HG03354 (cell line): ENCODE measurements at regions not wholly inside any gene's neighbourhood (a gene's known extent, or its start where the extent isn't known, plus 50 kb on each side); places are given as distances from the start of the nearest gene placed in this dataset.

Experiments
- ATAC-seq: cut with Tn5 transposase; IDR thresholded peaks from one replicate; pipeline ENCODE4 v1.9.1; 2021; ENCODE audit warnings: mild to moderate bottlenecking; ENCODE audit not compliant: unreplicated experiment, poor library complexity, severe bottlenecking

GRCh38 chr14:84397631-84398030 is 1132.3 kb upstream of the FLRT2 start:
- no peak for ATAC-seq

- no peak for ATAC-seq
Observed at GRCh38 chr14:84399296-84399910, 1130.5 kb upstream of the FLRT2 start.

- ATAC-seq: no peak
Observed at GRCh38 chr14:84401631-84402030, 1128.3 kb upstream of the FLRT2 start.

- no peak for ATAC-seq
Observed at GRCh38 chr14:84403585-84403984, 1126.4 kb upstream of the FLRT2 start.

GRCh38 chr14:84404246-84404645 is 1125.7 kb upstream of the FLRT2 start:
- ATAC-seq: no peak

GRCh38 chr14:84409435-84409834 is 1120.5 kb upstream of the FLRT2 start:
- ATAC-seq: no peak

GRCh38 chr14:84410344-84410743 is 1119.6 kb upstream of the FLRT2 start:
- ATAC-seq: no peak

GRCh38 chr14:84420221-84420620 is 1109.7 kb upstream of the FLRT2 start:
- no peak for ATAC-seq

GRCh38 chr14:84421621-84422020 is 1108.3 kb upstream of the FLRT2 start:
- ATAC-seq: no peak

- no peak for ATAC-seq
Observed at GRCh38 chr14:84425968-84426367, 1104.0 kb upstream of the FLRT2 start.

- no peak for ATAC-seq
Observed at GRCh38 chr14:84432676-84433075, 1097.3 kb upstream of the FLRT2 start.

GRCh38 chr14:84433961-84434360 is 1096.0 kb upstream of the FLRT2 start:
- ATAC-seq: no peak

GRCh38 chr14:84435820-84436324 is 1094.1 kb upstream of the FLRT2 start:
- no peak for ATAC-seq

GRCh38 chr14:84436528-84436927 is 1093.4 kb upstream of the FLRT2 start:
- ATAC-seq: no peak

GRCh38 chr14:84442521-84442920 is 1087.4 kb upstream of the FLRT2 start:
- ATAC-seq: no peak

- ATAC-seq: no peak
Observed at GRCh38 chr14:84445486-84445885, 1084.5 kb upstream of the FLRT2 start.

- no peak for ATAC-seq
Observed at GRCh38 chr14:84446250-84446649, 1083.7 kb upstream of the FLRT2 start.

- no peak for ATAC-seq
Observed at GRCh38 chr14:84453307-84453950, 1076.5 kb upstream of the FLRT2 start.

GRCh38 chr14:84454114-84454513 is 1075.8 kb upstream of the FLRT2 start:
- ATAC-seq: no peak

GRCh38 chr14:84456946-84457345 is 1073.0 kb upstream of the FLRT2 start:
- no peak for ATAC-seq

- ATAC-seq: no peak
Observed at GRCh38 chr14:84458881-84459280, 1071.1 kb upstream of the FLRT2 start.

- no peak for ATAC-seq
Observed at GRCh38 chr14:84465880-84466279, 1064.1 kb upstream of the FLRT2 start.
